ENCODE measurements at regions not wholly inside any gene's neighbourhood (a gene's known extent, or its start where the extent isn't known, plus 50 kb on each side); places are given as distances from the start of the nearest gene placed in this dataset.

DNA sequence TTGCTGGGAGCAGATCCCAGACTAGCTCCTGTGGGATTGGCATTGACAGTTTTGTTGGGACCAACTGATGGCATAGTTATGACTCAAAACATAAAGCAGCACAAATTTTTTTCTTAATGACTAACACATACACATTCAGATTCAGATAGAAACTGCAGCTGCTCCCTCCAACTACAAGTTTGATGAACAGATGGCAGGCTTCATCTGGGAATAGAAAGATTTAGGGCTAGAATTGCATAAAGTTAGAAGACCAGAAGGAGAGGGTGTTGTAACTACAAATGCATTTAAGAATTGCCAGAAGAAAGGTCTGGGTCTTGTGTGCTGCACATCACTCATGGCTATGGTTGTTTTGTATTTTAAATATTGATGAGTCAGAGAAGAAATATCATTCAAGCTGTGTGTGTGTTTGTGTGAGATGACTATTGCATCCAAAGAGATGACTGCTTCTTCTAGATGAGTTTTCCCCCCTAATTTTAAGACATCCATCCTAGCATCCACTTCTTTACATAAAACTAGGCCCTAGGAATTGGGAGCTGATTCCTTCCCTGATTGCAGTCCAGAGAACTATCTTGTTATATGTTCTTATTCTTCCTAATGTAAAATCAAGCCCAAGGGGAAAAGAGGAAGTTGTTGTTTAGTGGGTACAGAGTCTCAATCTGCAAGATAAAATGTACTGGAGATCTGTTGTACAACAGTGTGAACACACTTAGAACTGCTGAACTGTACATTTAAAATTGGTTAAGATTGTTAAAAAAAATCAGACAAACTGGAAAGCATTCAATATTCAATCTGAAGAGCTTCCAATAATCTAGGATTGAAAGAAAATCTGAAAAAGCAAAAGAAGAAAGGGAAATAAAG, 175.1 kb downstream of the PARM1 start:
- no peak for DNase-seq

DNA sequence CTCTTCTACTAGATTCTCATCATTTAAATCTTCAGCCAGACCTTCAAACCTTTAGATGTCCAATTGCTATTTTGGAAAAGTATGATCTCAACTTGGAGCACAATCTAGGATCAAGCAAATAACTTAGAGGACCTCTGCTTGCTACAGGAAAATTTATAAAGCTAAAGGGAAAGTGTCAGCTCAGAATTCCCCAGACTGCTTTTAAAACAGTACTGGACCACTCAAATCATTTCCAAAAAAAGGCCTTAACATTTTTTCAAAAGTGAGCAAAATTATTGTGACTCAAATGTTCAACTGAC, 169.8 kb downstream of the PARM1 start:
- DNase-seq: no peak

GRCh38 chr4:75101906-75102786, 169.2 kb downstream of the PARM1 start:
- DNase-seq: no peak
